DMS53 treated with DMSO at 0.1 percent for 48 hours (cell line): ENCODE measurements at regions not wholly inside any gene's neighbourhood (a gene's known extent, or its start where the extent isn't known, plus 50 kb on each side); places are given as distances from the start of the nearest gene placed in this dataset.

Source experiments
- DNase-seq: peaks from one replicate; lab custom pipeline; 2025; ENCODE audit not compliant: unreplicated experiment; lab: John Stamatoyannopoulos, UW

DNA sequence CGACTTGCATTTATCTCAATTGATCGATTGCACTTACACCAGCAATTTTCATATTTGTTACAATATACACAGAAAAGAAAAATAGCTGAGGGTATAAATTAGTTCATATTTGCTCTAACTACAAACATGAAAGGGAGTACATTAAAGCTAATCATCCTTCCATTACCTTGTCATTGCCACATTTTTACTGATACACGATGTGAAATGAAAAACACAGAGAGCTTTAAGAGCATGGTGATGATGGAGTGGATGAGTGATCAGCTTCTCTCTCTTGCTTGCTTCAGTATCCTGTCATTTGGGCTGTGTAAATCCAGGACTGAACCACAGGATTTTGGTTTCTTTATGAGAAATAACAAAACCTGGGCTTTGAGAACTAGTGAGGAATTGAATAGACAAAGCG, 1207.5 kb upstream of the GOT2 start:
- DNase-seq: no peak

DNA sequence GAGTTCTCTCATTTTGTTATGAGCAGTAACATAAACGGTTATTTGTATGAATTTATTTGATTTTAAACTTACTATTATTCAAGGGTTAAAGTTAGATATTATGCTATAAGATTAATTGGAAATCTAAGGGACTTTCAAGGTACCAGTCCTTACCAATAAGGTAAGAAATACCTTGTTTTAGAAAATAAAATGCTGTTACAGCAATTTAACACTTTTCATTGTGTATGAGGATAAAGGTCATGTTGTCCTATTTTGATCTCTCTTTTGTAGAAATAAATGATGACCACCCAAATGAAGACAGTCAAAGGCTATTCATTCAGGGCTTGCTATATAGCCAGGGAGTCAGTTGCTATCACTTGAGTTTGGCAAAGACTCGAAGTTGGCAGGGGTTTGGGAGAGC, 1185.9 kb upstream of the GOT2 start:
- no peak for DNase-seq

GRCh38 chr16:59913666-59914065, 1179.5 kb upstream of the GOT2 start:
- DNase-seq: no peak

GRCh38 chr16:59909262-59909661, 1175.1 kb upstream of the GOT2 start:
- no peak for DNase-seq

GRCh38 chr16:59907611-59908010, 1173.5 kb upstream of the GOT2 start:
- DNase-seq: no peak

DNA sequence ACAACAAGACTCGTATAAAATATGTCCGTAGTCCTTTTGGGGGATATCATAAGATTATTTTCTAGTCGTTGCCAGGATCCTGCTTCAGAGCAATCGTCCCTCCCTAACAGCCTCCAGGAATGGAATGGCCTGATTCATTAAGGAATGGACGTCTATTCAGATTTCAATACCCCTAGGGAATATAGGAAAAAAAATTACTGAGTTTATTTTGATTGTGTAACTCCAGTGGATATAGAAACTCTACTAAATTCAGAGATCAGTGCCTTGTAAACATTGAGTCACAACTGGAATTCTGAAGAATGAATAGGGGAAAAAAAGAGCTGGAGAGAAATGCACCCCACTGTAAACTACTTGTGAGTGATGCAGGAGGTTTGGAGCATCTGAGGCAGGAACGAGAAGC, 1171.5 kb upstream of the GOT2 start:
- DNase-seq: no peak

GRCh38 chr16:59905131-59905530, 1171.0 kb upstream of the GOT2 start:
- DNase-seq: no peak

- no peak for DNase-seq
These were observed 1165.8 kb upstream of the GOT2 start for GRCh38 chr16:59899940-59900339.

DNA sequence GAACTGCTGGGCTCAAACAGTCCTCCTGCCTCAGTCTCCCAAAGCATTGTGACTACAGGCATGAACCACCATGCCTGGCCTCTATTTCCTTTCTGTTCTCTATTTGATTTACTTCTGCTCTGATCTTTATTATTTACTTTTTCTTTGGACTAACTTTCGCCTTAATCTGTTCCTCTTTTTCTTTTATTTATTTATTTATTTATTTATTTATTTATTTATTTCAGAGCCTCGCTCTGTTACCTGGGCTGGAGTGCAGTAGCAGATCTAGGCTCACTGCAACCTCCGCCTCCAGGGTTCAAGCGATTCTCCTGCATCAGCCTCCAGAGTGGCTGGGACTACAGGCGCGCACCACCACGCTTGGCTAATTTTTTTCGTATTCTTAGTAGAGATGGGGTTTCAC, 1158.3 kb upstream of the GOT2 start:
- no peak for DNase-seq

DNA sequence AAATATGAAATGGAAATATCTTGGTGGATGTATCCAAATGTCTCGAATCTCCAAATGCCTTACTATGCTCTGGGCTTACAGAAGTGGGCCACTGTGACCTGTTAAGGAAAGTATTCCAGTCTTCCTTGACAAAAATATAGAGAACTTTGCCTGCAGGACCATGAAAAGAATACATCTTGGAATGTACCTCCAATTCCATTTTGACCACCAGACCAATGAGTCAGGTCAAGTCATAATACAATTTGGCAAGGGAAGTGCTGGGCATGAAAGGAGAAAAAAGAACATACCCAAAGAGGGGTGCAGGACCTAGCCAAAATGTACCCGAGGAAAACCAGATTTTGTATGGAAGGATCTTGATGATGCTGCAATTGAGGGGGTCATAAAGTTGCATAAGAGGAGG, 1153.7 kb upstream of the GOT2 start:
- no peak for DNase-seq

GRCh38 chr16:59886021-59886420, 1151.9 kb upstream of the GOT2 start:
- DNase-seq: no peak

GRCh38 chr16:59881376-59881775, 1147.3 kb upstream of the GOT2 start:
- no peak for DNase-seq

DNA sequence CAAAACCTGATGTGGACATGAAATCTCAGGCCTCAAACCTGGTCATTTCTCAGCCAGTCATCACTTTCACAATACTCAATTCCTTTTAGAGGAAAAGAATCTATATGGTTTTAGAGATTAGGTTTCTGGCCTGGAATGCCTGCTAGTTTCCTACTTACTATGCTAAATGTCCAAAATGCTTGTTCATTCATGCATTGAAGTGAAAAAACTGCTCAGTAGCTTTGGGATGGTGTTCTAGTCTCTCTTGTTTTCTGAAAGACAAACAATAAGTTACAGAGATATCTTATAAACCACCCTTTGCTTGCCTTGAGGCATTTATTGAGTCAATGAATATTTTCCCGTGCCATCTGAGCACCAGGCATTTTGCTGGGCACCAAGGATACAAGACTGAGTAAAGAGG, 1146.5 kb upstream of the GOT2 start:
- DNase-seq: no peak

GRCh38 chr16:59878999-59879398, 1144.9 kb upstream of the GOT2 start:
- no peak for DNase-seq

- no peak for DNase-seq
These were observed 1144.4 kb upstream of the GOT2 start for GRCh38 chr16:59878479-59878878.

GRCh38 chr16:59864981-59865666, 1131.0 kb upstream of the GOT2 start:
- DNase-seq: no peak

GRCh38 chr16:59859676-59860402, 1125.7 kb upstream of the GOT2 start:
- no peak for DNase-seq

DNA sequence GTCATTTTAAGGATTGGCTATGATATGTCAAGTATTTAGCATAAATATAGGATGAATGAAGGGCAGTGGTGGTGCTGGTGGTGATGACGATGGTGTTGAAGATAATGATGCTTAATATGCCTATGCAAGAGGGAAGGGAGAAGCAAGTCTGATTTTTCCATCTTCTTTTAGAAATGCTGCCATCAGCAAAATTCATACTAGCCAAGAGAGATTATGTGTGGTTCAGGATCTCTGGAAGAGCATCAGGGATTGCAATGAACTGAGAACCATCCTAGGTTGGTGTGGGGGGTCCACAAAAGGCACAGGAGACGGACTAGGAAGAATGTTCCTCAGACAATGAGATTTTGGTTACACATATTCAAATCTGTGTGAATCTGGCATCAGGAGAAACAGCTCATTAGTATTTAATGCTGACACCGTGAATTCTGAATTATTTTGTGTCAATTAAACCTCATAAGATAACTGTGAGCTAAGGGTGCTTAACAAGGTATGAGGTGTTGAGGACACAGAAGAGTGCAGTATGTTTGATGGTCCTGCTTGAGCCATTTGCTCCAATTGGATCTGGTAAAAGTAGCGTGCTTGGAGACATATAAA, 1120.8 kb upstream of the GOT2 start:
- no peak for DNase-seq

DNA sequence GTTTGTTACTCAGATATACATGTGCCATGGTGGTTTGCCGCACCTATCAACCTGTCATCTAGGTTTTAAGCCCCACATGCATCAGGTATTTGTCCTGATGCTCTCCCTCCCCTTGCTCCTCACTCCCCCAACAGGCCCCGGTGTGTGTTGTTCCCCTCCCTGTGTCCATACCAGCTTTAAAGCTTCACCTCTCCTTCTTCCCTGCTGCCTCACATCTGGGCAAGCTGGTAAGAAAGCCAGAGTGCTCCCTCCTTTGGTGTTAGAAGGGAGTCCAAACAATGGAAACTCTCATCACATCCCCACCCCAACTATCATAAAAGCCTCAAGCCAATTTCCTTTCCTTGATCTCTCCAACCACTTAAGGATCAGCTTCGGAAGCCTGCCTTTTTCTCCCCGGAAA, 1115.6 kb upstream of the GOT2 start:
- DNase-seq: no peak

GRCh38 chr16:59848296-59848695, 1114.2 kb upstream of the GOT2 start:
- no peak for DNase-seq

GRCh38 chr16:59840169-59840568, 1106.1 kb upstream of the GOT2 start:
- no peak for DNase-seq

- no peak for DNase-seq
These were observed 1092.7 kb upstream of the GOT2 start for GRCh38 chr16:59826767-59827166.
